H9 (cell line): ENCODE measurements at regions not wholly inside any gene's neighbourhood (a gene's known extent, or its start where the extent isn't known, plus 50 kb on each side); places are given as distances from the start of the nearest gene placed in this dataset.

Experiments
- DNase-seq: peaks from one replicate; pipeline ENCODE4 v3.0.0-alpha.2; 2017
- H2AFZ ChIP-seq: one replicate; pipeline ENCODE4 v1.6.1; 2013; ENCODE audit warnings: mild to moderate bottlenecking, low read length, control low read depth, moderate library complexity
- H2AK5ac ChIP-seq: 2 replicates; pipeline ENCODE4 v1.6.1; 2013; ENCODE audit warnings: low read length, control low read depth, mixed read lengths; ENCODE audit not compliant: insufficient read length
- H2BK120ac ChIP-seq: one replicate; pipeline ENCODE4 v1.6.1; 2013; ENCODE audit warnings: low read depth, mild to moderate bottlenecking, low read length, control low read depth, inconsistent platforms; ENCODE audit not compliant: poor library complexity, severe bottlenecking
- H2BK12ac ChIP-seq: 2 replicates; pipeline ENCODE4 v1.6.1; 2013; ENCODE audit warnings: low read length, control low read depth, mixed read lengths, low read depth; ENCODE audit not compliant: insufficient read length
- H2BK15ac ChIP-seq: 2 replicates; pipeline ENCODE4 v1.6.1; 2013; ENCODE audit warnings: low read depth, low read length, control low read depth
- H2BK20ac ChIP-seq: one replicate; pipeline ENCODE4 v1.6.1; 2013; ENCODE audit warnings: low read depth, mild to moderate bottlenecking, low read length, control low read depth, inconsistent platforms; ENCODE audit not compliant: poor library complexity, severe bottlenecking
- H2BK5ac ChIP-seq: 2 replicates; pipeline ENCODE4 v1.6.1; 2013; ENCODE audit warnings: low read length, control low read depth, mixed read lengths; ENCODE audit not compliant: insufficient read length
- H3K14ac ChIP-seq: 2 replicates; pipeline ENCODE4 v1.6.1; 2013; ENCODE audit warnings: low read length, control low read depth; ENCODE audit not compliant: insufficient read depth
- H3K18ac ChIP-seq: 2 replicates; pipeline ENCODE4 v1.6.1; 2013; ENCODE audit warnings: low read depth, mild to moderate bottlenecking, mixed read lengths, low read length, control low read depth; ENCODE audit not compliant: insufficient read length
- H3K23ac ChIP-seq: 2 replicates; pipeline ENCODE4 v1.6.1; 2013; ENCODE audit warnings: low read length, control low read depth, mixed read lengths, low read depth; ENCODE audit not compliant: insufficient read length
- H3K23me2 ChIP-seq: 2 replicates; pipeline ENCODE4 v1.6.1; 2013; ENCODE audit warnings: low read depth, mild to moderate bottlenecking, mixed read lengths, low read length, control low read depth; ENCODE audit not compliant: insufficient read length, poor library complexity, severe bottlenecking
- H3K27ac ChIP-seq: 2 replicates; pipeline ENCODE4 v1.5.1; 2013; ENCODE audit warnings: low read length, control low read depth, mixed read lengths, low read depth; ENCODE audit not compliant: insufficient read length
- H3K27me3 ChIP-seq: 2 replicates; pipeline ENCODE4 v1.6.1; 2013; ENCODE audit warnings: low read length, control low read depth, inconsistent platforms; ENCODE audit not compliant: insufficient read depth
- H3K4ac ChIP-seq: 2 replicates; pipeline ENCODE4 v1.6.1; 2013; ENCODE audit warnings: low read depth, mild to moderate bottlenecking, control low read depth, inconsistent platforms, low read length, moderate library complexity
- H3K4me1 ChIP-seq: 2 replicates; pipeline ENCODE4 v1.6.1; 2013; ENCODE audit warnings: low read length, control low read depth, inconsistent platforms; ENCODE audit not compliant: insufficient read depth
- H3K4me2 ChIP-seq: 2 replicates; pipeline ENCODE4 v1.6.1; 2013; ENCODE audit warnings: low read length, control low read depth, mixed read lengths; ENCODE audit not compliant: insufficient read length, insufficient read depth
- H3K56ac ChIP-seq: 2 replicates; pipeline ENCODE4 v1.6.1; 2013; ENCODE audit warnings: low read depth, mild to moderate bottlenecking, mixed read lengths, low read length, control low read depth; ENCODE audit not compliant: insufficient read length
- H3K79me1 ChIP-seq: 2 replicates; pipeline ENCODE4 v1.6.1; 2013; ENCODE audit warnings: low read depth, mild to moderate bottlenecking, moderate library complexity, low read length, control low read depth, inconsistent platforms; ENCODE audit not compliant: insufficient read depth, poor library complexity, severe bottlenecking
- H3K79me2 ChIP-seq: 2 replicates; pipeline ENCODE4 v1.6.1; 2013; ENCODE audit warnings: low read length, control low read depth, inconsistent platforms; ENCODE audit not compliant: insufficient read depth
- H3K9ac ChIP-seq: 2 replicates; pipeline ENCODE4 v1.6.1; 2013; ENCODE audit warnings: low read length, control low read depth, mixed read lengths; ENCODE audit not compliant: insufficient read length; ENCODE audit errors: extremely low read depth
- H3K9me3 ChIP-seq: one replicate; pipeline ENCODE4 v1.6.1; 2013; ENCODE audit warnings: low read depth, low read length, inconsistent platforms; ENCODE audit not compliant: control insufficient read depth
- H3T11ph ChIP-seq: one replicate; pipeline ENCODE4 v1.6.1; 2013; ENCODE audit warnings: mild to moderate bottlenecking, low read length, control low read depth, inconsistent platforms
- H4K20me1 ChIP-seq: one replicate; pipeline ENCODE4 v1.6.1; 2013; ENCODE audit not compliant: control insufficient read depth, insufficient read length, insufficient read depth
- H4K5ac ChIP-seq: 2 replicates; pipeline ENCODE4 v1.6.1; 2013; ENCODE audit warnings: low read depth, mild to moderate bottlenecking, mixed read lengths, low read length, control low read depth; ENCODE audit not compliant: insufficient read length
- H4K8ac ChIP-seq: replicated peaks from 2 replicates; pipeline ENCODE4 v1.6.1; 2013; ENCODE audit warnings: low read length, control low read depth, mixed read lengths, low read depth; ENCODE audit not compliant: insufficient read length
- H4K91ac ChIP-seq: 2 replicates; pipeline ENCODE4 v1.6.1; 2013; ENCODE audit warnings: low read depth, mild to moderate bottlenecking, moderate library complexity, mixed read lengths, low read length, control low read depth; ENCODE audit not compliant: insufficient read length
- H3K27ac Mint-ChIP-seq, 3 experiments: 2 replicates in 2 of 3; 3 replicates in 1 of 3; pipeline ENCODE4 v1.8.0; 2020 to 2021; ENCODE audit warnings: mixed read lengths in 3 of 3, mild to moderate bottlenecking in 1 of 3, moderate library complexity in 1 of 3
- H3K27me3 Mint-ChIP-seq: 2 replicates; pipeline ENCODE4 v1.8.0; 2021; ENCODE audit warnings: low read depth, mild to moderate bottlenecking, moderate library complexity, mixed read lengths
- H3K36me3 Mint-ChIP-seq, 3 experiments: 2 replicates in 2 of 3; 3 replicates in 1 of 3; pipeline ENCODE4 v1.8.0; 2020 to 2021; ENCODE audit warnings: low read depth in 3 of 3, mixed read lengths in 3 of 3; ENCODE audit not compliant: insufficient read depth in 1 of 3
- H3K4me1 Mint-ChIP-seq, 2 experiments: 2 replicates each; pipeline ENCODE4 v1.8.0; 2020; ENCODE audit warnings: mixed read lengths in 2 of 2
- H3K4me3 Mint-ChIP-seq, 2 experiments: 2 replicates in 1 of 2; 3 replicates in 1 of 2; pipeline ENCODE4 v1.8.0; 2020 to 2021; ENCODE audit warnings: mild to moderate bottlenecking in 2 of 2, mixed read lengths in 2 of 2, moderate library complexity in 1 of 2
- H3K9me3 Mint-ChIP-seq, 2 experiments: 2 replicates in 1 of 2; 3 replicates in 1 of 2; pipeline ENCODE4 v1.8.0; 2020; ENCODE audit warnings: mild to moderate bottlenecking in 2 of 2, mixed read lengths in 2 of 2, moderate library complexity in 1 of 2
- CTCF ChIP-seq: fragments of 200-600 bp; sonication (generic); conservative IDR thresholded peaks from 3 replicates; pipeline ENCODE4 v1.8.0; 2021; ENCODE audit warnings: antibody characterized with exemption, mild to moderate bottlenecking
- WGBS: extraction: QIAGEN DNeasy Blood & Tissue Kit; methylation state at CpG from one replicate; pipeline ENCODE4 v1.1.7; 2013; ENCODE audit warnings: missing lambda C conversion rate, low lambda C conversion rate, mixed read lengths; ENCODE audit not compliant: insufficient read length; ENCODE audit errors: extremely low coverage; 5-methylcytosine and 5-hydroxymethylcytosine counted together

GRCh38 chr4:101421386-101421785 lies 74.1 kb upstream of the PPP3CA start:
- no peak overlapping the region for H3K14ac ChIP-seq
- H3K79me1 ChIP-seq = no peaks in the 10 kb centered on the region
- no peaks in the 10 kb centered on the region for H3K23me2 ChIP-seq
- WGBS = no CpG with 5 or more reads among the region's 2 CpGs
- Mint-ChIP-seq H3K36me3 (no peaks in the 10 kb centered on the region), H3K4me3 (no peak overlapping the region), H3K9me3 (no peaks in the 10 kb centered on the region), H3K27ac (no peak overlapping the region), H3K4me1 (peaks cover 14% of the 10 kb centered on the region in 2 experiments), H3K27me3 (no peaks in the 10 kb centered on the region)
- H2BK5ac ChIP-seq = no peak overlapping the region
- H3K9ac ChIP-seq = no peak overlapping the region
- H3K4me1 ChIP-seq = no peaks in the 10 kb centered on the region; the same call in 1 of the 2 replicates
- DNase-seq = no peak
- no peak overlapping the region for H3K56ac ChIP-seq
- H3T11ph ChIP-seq = no peak overlapping the region
- no peak overlapping the region for H2BK12ac ChIP-seq
- no peak overlapping the region for H3K4me2 ChIP-seq
- H3K23ac ChIP-seq = no peak overlapping the region
- H3K27me3 ChIP-seq = no peaks in the 10 kb centered on the region
- no peak overlapping the region for H4K8ac ChIP-seq
- no peak overlapping the region for H2BK120ac ChIP-seq
- no peak overlapping the region for H2AK5ac ChIP-seq
- H3K9me3 ChIP-seq = no peaks in the 10 kb centered on the region
- H3K18ac ChIP-seq = no peak overlapping the region
- no peak overlapping the region for H4K5ac ChIP-seq
- H3K27ac ChIP-seq = no peak overlapping the region
- H2BK15ac ChIP-seq = no peak overlapping the region
- H4K91ac ChIP-seq = no peak overlapping the region
- H2BK20ac ChIP-seq = no peak overlapping the region
- no peak for TF ChIP-seq CTCF
- H3K4ac ChIP-seq = no peak overlapping the region
- no peaks in the 10 kb centered on the region for H3K79me2 ChIP-seq
- H2AFZ ChIP-seq = no peak overlapping the region
- H4K20me1 ChIP-seq = no peaks in the 10 kb centered on the region
